ENCODE measurements at regions not wholly inside any gene's neighbourhood (a gene's known extent, or its start where the extent isn't known, plus 50 kb on each side); places are given as distances from the start of the nearest gene placed in this dataset.

DNA sequence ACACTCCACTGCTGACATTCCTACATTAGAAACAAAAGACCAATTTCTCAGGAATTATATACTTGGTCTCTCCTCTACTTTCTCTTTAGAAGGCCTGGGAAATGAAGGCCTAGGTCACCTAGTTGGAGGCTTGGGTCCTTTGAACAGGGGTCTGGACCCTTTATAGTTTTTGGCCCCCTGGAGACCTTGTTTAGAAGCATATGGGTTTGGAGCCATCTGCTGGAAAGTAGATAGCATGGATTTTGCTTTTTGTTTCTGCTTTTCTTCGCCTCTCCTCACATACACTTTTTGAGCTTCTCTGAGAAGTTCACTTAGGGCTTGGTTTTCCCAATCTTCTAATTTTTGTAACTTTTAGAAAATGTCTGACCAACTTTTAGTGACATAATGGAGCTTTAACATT lies 67.1 kb upstream of the CDK20 start:
- Mint-ChIP-seq H3K4me3 (no peak overlapping the region), H3K9me3 (peaks cover 48% of the 10 kb centered on the region), H3K27me3 (ENCODE audit: insufficient read depth) (no peaks in the 10 kb centered on the region; the same call in 1 of the 2 replicates), H3K36me3 (ENCODE audit: low read depth) (peaks cover 13% of the 10 kb centered on the region; the same call in 1 of the 2 replicates), H3K27ac (no peak overlapping the region), H3K4me1 (ENCODE audit: low read depth) (no peaks in the 10 kb centered on the region)
- peak; percentile 6 for DNase-seq
- TF ChIP-seq, protein P1, sequence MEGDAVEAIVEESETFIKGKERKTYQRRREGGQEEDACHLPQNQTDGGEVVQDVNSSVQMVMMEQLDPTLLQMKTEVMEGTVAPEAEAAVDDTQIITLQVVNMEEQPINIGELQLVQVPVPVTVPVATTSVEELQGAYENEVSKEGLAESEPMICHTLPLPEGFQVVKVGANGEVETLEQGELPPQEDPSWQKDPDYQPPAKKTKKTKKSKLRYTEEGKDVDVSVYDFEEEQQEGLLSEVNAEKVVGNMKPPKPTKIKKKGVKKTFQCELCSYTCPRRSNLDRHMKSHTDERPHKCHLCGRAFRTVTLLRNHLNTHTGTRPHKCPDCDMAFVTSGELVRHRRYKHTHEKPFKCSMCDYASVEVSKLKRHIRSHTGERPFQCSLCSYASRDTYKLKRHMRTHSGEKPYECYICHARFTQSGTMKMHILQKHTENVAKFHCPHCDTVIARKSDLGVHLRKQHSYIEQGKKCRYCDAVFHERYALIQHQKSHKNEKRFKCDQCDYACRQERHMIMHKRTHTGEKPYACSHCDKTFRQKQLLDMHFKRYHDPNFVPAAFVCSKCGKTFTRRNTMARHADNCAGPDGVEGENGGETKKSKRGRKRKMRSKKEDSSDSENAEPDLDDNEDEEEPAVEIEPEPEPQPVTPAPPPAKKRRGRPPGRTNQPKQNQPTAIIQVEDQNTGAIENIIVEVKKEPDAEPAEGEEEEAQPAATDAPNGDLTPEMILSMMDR (IDR thresholded peaks at IDR 0.05) = peak; percentile 75

DNA sequence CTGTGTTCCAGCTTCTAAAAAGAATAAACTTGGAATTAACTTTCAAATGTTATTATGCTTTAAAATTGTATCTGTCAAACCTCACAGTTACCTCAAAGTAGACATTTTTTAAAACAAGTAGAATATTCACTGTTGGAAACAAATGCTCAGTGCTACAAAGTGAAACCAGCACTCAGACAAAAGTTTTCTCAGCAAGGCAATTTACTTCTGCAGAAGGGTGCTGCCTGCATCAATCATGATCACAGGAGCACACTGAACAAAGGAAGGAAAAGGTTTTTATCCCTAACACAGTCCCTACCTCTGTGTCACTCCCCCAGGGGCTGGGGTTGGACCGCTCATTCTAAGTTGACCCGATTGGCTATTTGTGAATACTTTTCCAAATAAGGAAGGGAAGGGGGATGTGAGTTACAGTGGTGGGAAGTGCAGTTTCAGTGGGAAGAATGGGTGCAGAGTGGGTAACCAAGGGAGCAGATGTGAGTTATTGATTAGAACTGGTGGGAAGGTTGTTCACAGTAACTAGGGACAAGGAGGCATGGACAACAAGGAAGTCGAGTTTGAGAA lies 63.0 kb upstream of the CDK20 start:
- peaks cover 7% of the 10 kb centered on the region for H3K4me1 Mint-ChIP-seq (ENCODE audit: low read depth)
- peaks cover 2% of the 10 kb centered on the region for H3K27me3 Mint-ChIP-seq (ENCODE audit: insufficient read depth)
- H3K36me3 Mint-ChIP-seq (ENCODE audit: low read depth) = 0 out of 2 replicates have a peak, but pooled peaks cover 4% of the 10 kb centered on the region
- TF ChIP-seq, protein P1 (IDR thresholded peaks at IDR 0.05) = no peak
- no peak overlapping the region for H3K27ac Mint-ChIP-seq
- H3K4me3 Mint-ChIP-seq = no peak overlapping the region
- no peak for DNase-seq
- peaks cover 31% of the 10 kb centered on the region for H3K9me3 Mint-ChIP-seq

DNA sequence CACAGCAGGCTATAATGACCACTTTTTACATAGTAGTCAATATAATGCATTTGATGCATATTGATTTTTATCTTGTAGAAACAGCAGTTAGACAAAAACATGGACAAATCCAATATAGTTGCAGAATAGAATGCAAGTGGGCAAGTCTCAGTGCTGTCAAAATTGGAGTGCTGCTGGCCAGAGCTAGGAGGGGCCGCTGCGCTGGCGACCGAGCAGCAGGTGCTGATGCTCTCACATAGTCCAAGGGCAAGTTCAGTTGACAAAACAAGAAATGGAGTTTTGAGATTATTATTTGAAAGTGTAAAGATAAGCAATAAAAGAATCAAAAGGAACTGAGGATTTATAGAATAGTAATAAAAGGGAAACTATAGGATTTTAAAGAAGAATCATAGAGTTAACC lies 60.6 kb upstream of the CDK20 start:
- TF ChIP-seq, protein P1 (IDR thresholded peaks at IDR 0.05) = no peak
- DNase-seq = no peak
- Mint-ChIP-seq H3K4me1 (ENCODE audit: low read depth) (peaks cover 7% of the 10 kb centered on the region), H3K27me3 (ENCODE audit: insufficient read depth) (peaks cover 2% of the 10 kb centered on the region), H3K36me3 (ENCODE audit: low read depth) (0 out of 2 replicates have a peak, but pooled peaks cover 4% of the 10 kb centered on the region), H3K9me3 (peaks cover 31% of the 10 kb centered on the region), H3K4me3 (no peak overlapping the region), H3K27ac (no peak overlapping the region)

DNA sequence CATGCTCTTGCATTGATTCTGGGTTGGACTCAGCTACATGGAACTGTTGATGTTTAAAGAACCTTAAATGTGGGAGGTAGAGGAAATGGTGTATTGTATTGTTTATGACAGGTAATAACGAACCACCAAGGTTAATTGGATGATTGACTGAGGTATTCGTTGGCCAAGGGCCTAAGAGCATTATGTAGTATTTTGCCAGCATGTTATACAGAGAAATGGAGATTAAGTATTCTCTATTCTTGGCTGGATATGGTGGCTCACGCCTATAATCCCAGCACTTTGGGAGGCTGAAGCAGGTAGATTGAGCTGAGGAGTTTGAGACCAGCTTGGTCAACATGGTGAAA lies 59.0 kb upstream of the CDK20 start:
- H3K36me3 Mint-ChIP-seq (ENCODE audit: low read depth) = 0 out of 2 replicates have a peak, but pooled peaks cover 4% of the 10 kb centered on the region

DNA sequence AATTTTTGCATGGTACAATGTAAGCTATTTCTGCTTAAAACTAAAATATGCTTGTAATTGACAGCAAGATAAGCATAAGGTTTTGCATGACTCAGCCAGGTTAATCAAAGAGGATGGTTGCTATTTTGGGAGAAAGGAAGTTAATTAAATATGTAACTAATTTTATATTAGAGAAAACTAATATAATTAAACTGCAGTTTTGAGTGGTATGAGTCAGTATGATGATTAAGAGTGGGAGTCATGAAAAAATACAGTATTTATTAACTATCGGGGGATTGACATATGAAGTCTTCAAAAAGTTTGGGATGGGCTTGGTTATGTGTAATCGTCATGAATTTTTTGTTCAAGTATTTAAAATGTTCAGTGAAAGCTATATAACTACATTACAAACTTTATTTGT lies 54.0 kb upstream of the CDK20 start:
- H3K36me3 Mint-ChIP-seq (ENCODE audit: low read depth) = no peaks in the 10 kb centered on the region
- no peak overlapping the region for H3K4me3 Mint-ChIP-seq
- H3K4me1 Mint-ChIP-seq (ENCODE audit: low read depth) = peaks cover 7% of the 10 kb centered on the region
- H3K9me3 Mint-ChIP-seq = no peaks in the 10 kb centered on the region
- DNase-seq = no peak
- no peak overlapping the region for H3K27ac Mint-ChIP-seq
- H3K27me3 Mint-ChIP-seq (ENCODE audit: insufficient read depth) = peaks cover 6% of the 10 kb centered on the region
- TF ChIP-seq, protein P1 (IDR thresholded peaks at IDR 0.05) = no peak

More for the DNA sequence above, 59.0 kb upstream of the CDK20 start:
- peaks cover 26% of the 10 kb centered on the region for H3K9me3 Mint-ChIP-seq
- no peak overlapping the region for H3K27ac Mint-ChIP-seq
- peaks cover 7% of the 10 kb centered on the region for H3K4me1 Mint-ChIP-seq (ENCODE audit: low read depth)
- no peak for DNase-seq
- H3K4me3 Mint-ChIP-seq = no peak overlapping the region
- H3K27me3 Mint-ChIP-seq (ENCODE audit: insufficient read depth) = peaks cover 4% of the 10 kb centered on the region
- TF ChIP-seq, protein P1 (IDR thresholded peaks at IDR 0.05) = no peak

DNA sequence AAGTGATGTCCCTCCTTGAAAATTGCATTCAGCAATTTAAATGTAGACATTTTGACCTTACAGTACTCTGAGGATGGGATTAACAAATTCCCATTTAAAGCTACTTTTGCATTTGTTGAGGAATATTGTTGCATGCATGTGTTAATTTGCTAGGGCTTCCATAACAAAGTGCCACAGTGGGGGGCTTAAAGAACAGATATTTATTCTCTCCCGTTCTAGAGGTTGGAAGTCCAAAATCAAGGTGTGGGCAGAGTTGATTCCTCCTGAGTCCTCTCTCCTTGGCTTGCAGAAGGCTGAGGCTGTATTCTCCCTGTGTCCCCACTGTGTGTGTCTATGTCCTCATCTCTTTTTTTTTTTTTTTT lies 51.8 kb upstream of the CDK20 start:
- TF ChIP-seq, protein P1 (IDR thresholded peaks at IDR 0.05) = no peak
- H3K27me3 Mint-ChIP-seq (ENCODE audit: insufficient read depth) = peaks cover 6% of the 10 kb centered on the region
- no peaks in the 10 kb centered on the region for H3K4me1 Mint-ChIP-seq (ENCODE audit: low read depth)
- DNase-seq = no peak
- no peaks in the 10 kb centered on the region for H3K36me3 Mint-ChIP-seq (ENCODE audit: low read depth)
- H3K9me3 Mint-ChIP-seq = no peaks in the 10 kb centered on the region
- H3K27ac Mint-ChIP-seq = no peak overlapping the region
- no peak overlapping the region for H3K4me3 Mint-ChIP-seq
